Esophagus muscularis mucosa (tissue), 4 donors: ENCODE measurements at regions not wholly inside any gene's neighbourhood (a gene's known extent, or its start where the extent isn't known, plus 50 kb on each side); places are given as distances from the start of the nearest gene placed in this dataset.

Experiments
- CTCF ChIP-seq, 3 experiments: fragments of 200-600 bp in 2 of 3; fragments of 450-650 bp in 1 of 3; sonication (generic) in 2 of 3; IDR thresholded peaks; one replicate each; pipeline ENCODE4 v1.5.1; 2017 to 2019; ENCODE audit warnings: antibody characterized with exemption in 3 of 3, mild to moderate bottlenecking in 2 of 3, moderate library complexity in 1 of 3
- EP300 ChIP-seq: sonication (generic); formaldehyde crosslinking; IDR thresholded peaks from one replicate; pipeline ENCODE4 v1.6.1; 2017; ENCODE audit warnings: antibody characterized with exemption
- POLR2AphosphoS5 ChIP-seq, 2 donors: sonication (generic); formaldehyde crosslinking; IDR thresholded peaks; one replicate each; pipeline ENCODE4 v1.6.1; 2017; ENCODE audit warnings: antibody characterized with exemption in 2 of 2

- TF ChIP-seq CTCF (IDR thresholded peaks at IDR 0.05) (no peak), EP300 (no peak), POLR2AphosphoS5 (IDR thresholded peaks at IDR 0.05) (no peak)
These were observed 595.9 kb downstream of the SMARCA1 start for GRCh38 chrX:128927363-128927762.
